ENCODE measurements at regions not wholly inside any gene's neighbourhood (a gene's known extent, or its start where the extent isn't known, plus 50 kb on each side); places are given as distances from the start of the nearest gene placed in this dataset.

DNA sequence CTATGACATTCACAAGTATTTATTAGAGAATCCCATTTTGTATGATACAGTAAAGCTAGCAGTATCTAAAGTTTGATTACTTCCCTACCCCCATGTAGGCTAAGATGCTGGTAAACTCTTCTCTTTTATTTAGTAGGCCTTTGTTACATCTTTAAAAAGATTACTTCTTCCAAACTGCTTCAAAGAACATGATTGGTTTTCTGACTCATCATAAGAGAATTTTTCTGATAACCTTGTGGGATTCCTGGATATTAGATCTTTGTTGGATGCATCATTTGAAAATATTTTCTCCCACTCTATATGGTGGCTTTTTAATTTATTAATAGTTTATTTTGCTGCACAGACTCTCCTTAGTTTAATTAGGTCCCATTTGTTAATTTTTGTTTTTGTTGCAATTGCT is 898.3 kb upstream of the ADGRB3 start (continued):
- TF ChIP-seq, protein P1, sequence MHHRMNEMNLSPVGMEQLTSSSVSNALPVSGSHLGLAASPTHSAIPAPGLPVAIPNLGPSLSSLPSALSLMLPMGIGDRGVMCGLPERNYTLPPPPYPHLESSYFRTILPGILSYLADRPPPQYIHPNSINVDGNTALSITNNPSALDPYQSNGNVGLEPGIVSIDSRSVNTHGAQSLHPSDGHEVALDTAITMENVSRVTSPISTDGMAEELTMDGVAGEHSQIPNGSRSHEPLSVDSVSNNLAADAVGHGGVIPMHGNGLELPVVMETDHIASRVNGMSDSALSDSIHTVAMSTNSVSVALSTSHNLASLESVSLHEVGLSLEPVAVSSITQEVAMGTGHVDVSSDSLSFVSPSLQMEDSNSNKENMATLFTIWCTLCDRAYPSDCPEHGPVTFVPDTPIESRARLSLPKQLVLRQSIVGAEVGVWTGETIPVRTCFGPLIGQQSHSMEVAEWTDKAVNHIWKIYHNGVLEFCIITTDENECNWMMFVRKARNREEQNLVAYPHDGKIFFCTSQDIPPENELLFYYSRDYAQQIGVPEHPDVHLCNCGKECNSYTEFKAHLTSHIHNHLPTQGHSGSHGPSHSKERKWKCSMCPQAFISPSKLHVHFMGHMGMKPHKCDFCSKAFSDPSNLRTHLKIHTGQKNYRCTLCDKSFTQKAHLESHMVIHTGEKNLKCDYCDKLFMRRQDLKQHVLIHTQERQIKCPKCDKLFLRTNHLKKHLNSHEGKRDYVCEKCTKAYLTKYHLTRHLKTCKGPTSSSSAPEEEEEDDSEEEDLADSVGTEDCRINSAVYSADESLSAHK (tag by site-specific recombination; IDR thresholded peaks at IDR 0.05), result no peak
- TF ChIP-seq ZNF530 (tag by site-specific recombination; IDR thresholded peaks at IDR 0.05; ENCODE audit: low read depth) (no peak), ZNF214 (tag by site-specific recombination; IDR thresholded peaks at IDR 0.05; ENCODE audit: borderline replicate concordance) (no peak)

- TF ChIP-seq ZNF660 (tag by site-specific recombination; IDR thresholded peaks at IDR 0.05) (no peak), ZSCAN4 (tag by site-specific recombination; IDR thresholded peaks at IDR 0.05) (no peak), ZNF155 (tag by site-specific recombination; IDR thresholded peaks at IDR 0.05) (no peak), ZNF558 (tag by site-specific recombination; IDR thresholded peaks at IDR 0.05) (no peak), GLIS2 (tag by site-specific recombination; IDR thresholded peaks at IDR 0.05) (no peak), ZNF830 (tag by site-specific recombination; IDR thresholded peaks at IDR 0.05; ENCODE audit: low read depth) (no peak), ZNF843 (tag by site-specific recombination; IDR thresholded peaks at IDR 0.05) (no peak)
- TF ChIP-seq, protein P2, sequence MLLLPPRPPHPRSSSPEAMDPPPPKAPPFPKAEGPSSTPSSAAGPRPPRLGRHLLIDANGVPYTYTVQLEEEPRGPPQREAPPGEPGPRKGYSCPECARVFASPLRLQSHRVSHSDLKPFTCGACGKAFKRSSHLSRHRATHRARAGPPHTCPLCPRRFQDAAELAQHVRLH (tag by site-specific recombination; IDR thresholded peaks at IDR 0.05), result no peak
- TF ChIP-seq, protein P3, sequence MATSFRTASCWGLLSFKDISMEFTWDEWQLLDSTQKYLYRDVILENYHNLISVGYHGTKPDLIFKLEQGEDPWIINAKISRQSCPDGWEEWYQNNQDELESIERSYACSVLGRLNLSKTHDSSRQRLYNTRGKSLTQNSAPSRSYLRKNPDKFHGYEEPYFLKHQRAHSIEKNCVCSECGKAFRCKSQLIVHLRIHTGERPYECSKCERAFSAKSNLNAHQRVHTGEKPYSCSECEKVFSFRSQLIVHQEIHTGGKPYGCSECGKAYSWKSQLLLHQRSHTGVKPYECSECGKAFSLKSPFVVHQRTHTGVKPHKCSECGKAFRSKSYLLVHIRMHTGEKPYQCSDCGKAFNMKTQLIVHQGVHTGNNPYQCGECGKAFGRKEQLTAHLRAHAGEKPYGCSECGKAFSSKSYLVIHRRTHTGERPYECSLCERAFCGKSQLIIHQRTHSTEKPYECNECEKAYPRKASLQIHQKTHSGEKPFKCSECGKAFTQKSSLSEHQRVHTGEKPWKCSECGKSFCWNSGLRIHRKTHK (tag by site-specific recombination; IDR thresholded peaks at IDR 0.05), result no peak
- Histone ChIP-seq H3K27ac (ENCODE audit: extremely low read depth, low read depth, low read length) (no peak overlapping the region), H3K36me3 (ENCODE audit: control insufficient read depth in 2 of 2, insufficient read depth in 1 of 2, low read length in 2 of 2) (no peaks in the 10 kb centered on the region), H3K4me3 (ENCODE audit: low read depth, low read length) (no peak overlapping the region), H3K9me3 (ENCODE audit: control insufficient read depth, insufficient read depth, low read depth, low read length) (no peaks in the 10 kb centered on the region), H3K4me1 (ENCODE audit: control insufficient read depth, insufficient read depth, low read length) (no peaks in the 10 kb centered on the region)
- ChIA-PET POLR2A (no interaction called here), CTCF (no interaction called here)
These were observed 898.9 kb upstream of the ADGRB3 start for GRCh38 chr6:67736161-67736560.

DNA sequence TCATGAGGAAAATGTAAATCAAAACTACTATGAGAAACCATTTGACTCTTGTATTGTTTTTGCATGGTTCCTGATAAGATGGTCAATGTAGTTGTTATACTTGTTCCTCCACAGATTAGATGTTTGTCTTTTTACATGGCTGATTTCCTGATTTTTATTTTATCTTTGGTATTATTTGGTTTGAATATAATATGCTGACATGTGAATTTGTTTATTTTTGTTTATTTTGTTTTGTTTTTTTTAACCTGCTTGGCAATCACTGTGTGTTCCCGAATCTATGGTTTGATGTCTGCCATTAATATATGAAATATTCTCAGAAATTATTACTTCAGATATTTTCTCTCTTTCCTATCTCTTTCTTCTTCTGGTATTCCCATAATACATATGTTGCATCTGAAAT is 899.5 kb upstream of the ADGRB3 start:
- no peak overlapping the region for H3K27ac ChIP-seq (ENCODE audit: extremely low read depth, low read depth, low read length)
- ChIA-PET POLR2A (no interaction called here), CTCF (no interaction called here)
- H3K4me3 ChIP-seq (ENCODE audit: low read depth, low read length), result no peak overlapping the region
- no peaks in the 10 kb centered on the region for H3K4me1 ChIP-seq (ENCODE audit: control insufficient read depth, insufficient read depth, low read length)
- no peaks in the 10 kb centered on the region for H3K9me3 ChIP-seq (ENCODE audit: control insufficient read depth, insufficient read depth, low read depth, low read length)
- no peaks in the 10 kb centered on the region for H3K36me3 ChIP-seq (ENCODE audit: control insufficient read depth in 2 of 2, insufficient read depth in 1 of 2, low read length in 2 of 2)
- TF ChIP-seq ZNF18 (tag by site-specific recombination; IDR thresholded peaks at IDR 0.05) (no peak), ZNF175 (tag by site-specific recombination; IDR thresholded peaks at IDR 0.05) (no peak), KLF7 (tag by site-specific recombination; IDR thresholded peaks at IDR 0.05; ENCODE audit: borderline replicate concordance) (no peak), SALL2 (tag by site-specific recombination; IDR thresholded peaks at IDR 0.05; ENCODE audit: borderline replicate concordance) (no peak), ZNF677 (tag by site-specific recombination; IDR thresholded peaks at IDR 0.05) (no peak), ZSCAN4 (tag by site-specific recombination; IDR thresholded peaks at IDR 0.05) (no peak), ZNF701 (tag by site-specific recombination; IDR thresholded peaks at IDR 0.05) (no peak), HOXD13 (CRISPR knock-in tag; IDR thresholded peaks at IDR 0.05; ENCODE audit: borderline replicate concordance) (no peak), ZNF548 (tag by site-specific recombination; IDR thresholded peaks at IDR 0.05) (no peak)
- TF ChIP-seq, protein P4, sequence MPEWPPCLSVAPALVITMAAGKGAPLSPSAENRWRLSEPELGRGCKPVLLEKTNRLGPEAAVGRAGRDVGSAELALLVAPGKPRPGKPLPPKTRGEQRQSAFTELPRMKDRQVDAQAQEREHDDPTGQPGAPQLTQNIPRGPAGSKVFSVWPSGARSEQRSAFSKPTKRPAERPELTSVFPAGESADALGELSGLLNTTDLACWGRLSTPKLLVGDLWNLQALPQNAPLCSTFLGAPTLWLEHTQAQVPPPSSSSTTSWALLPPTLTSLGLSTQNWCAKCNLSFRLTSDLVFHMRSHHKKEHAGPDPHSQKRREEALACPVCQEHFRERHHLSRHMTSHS (tag by site-specific recombination; IDR thresholded peaks at IDR 0.05), result no peak
- TF ChIP-seq, protein P5, sequence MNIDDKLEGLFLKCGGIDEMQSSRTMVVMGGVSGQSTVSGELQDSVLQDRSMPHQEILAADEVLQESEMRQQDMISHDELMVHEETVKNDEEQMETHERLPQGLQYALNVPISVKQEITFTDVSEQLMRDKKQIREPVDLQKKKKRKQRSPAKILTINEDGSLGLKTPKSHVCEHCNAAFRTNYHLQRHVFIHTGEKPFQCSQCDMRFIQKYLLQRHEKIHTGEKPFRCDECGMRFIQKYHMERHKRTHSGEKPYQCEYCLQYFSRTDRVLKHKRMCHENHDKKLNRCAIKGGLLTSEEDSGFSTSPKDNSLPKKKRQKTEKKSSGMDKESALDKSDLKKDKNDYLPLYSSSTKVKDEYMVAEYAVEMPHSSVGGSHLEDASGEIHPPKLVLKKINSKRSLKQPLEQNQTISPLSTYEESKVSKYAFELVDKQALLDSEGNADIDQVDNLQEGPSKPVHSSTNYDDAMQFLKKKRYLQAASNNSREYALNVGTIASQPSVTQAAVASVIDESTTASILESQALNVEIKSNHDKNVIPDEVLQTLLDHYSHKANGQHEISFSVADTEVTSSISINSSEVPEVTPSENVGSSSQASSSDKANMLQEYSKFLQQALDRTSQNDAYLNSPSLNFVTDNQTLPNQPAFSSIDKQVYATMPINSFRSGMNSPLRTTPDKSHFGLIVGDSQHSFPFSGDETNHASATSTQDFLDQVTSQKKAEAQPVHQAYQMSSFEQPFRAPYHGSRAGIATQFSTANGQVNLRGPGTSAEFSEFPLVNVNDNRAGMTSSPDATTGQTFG (tag by site-specific recombination; IDR thresholded peaks at IDR 0.05; ENCODE audit: borderline replicate concordance), result no peak

All from HEK293 (cell line).